ENCODE measurements at regions not wholly inside any gene's neighbourhood (a gene's known extent, or its start where the extent isn't known, plus 50 kb on each side); places are given as distances from the start of the nearest gene placed in this dataset.

GRCh38 chr12:118680356-118680963 is 300.9 kb upstream of the SRRM4 start:
- H3K9me3 ChIP-seq: peaks cover 0 to 6% (median 0%) of the 10 kb centered on the region in 12 donors
- no peaks in the 10 kb centered on the region for H3K4me1 ChIP-seq
- 14 to 24% (median 18%) methylated on average over 7 of the region's 7 CpGs for WGBS, 4 donors
- H3K27me3 ChIP-seq: peaks cover 0 to 10% (median 0%) of the 10 kb centered on the region in 9 donors
- TF ChIP-seq POLR2A (IDR thresholded peaks at IDR 0.05) (no peak), CTCF (IDR thresholded peaks at IDR 0.05) (no peak)
- ATAC-seq: peak; percentile 27 to 91 (median 81)
- no peak overlapping the region for H3K4me3 ChIP-seq
- intact Hi-C loops (cut with DNase I): no loop called here
- H3K27ac ChIP-seq: peak overlapping the region in 1 of 12 donors; percentile 54
- H3K36me3 ChIP-seq: no peaks in the 10 kb centered on the region
- peak in 4 of 5 donors; percentile 37 to 62 (median 55) for DNase-seq

- no peaks in the 10 kb centered on the region for H3K36me3 ChIP-seq
- peak overlapping the region in 1 of 12 donors; percentile 24 for H3K27ac ChIP-seq
- ATAC-seq (no peak), DNase-seq (peak in 1 of 5 donors; percentile 17)
- 39 to 51% (median 44%) methylated on average over 3 of the region's 3 CpGs for WGBS, 4 donors
- H3K9me3 ChIP-seq: no peaks in the 10 kb centered on the region
- TF ChIP-seq POLR2A (IDR thresholded peaks at IDR 0.05) (no peak), CTCF (IDR thresholded peaks at IDR 0.05) (no peak)
- no peaks in the 10 kb centered on the region for H3K4me1 ChIP-seq
- intact Hi-C loops (cut with DNase I): no loop called here
- H3K27me3 ChIP-seq: peaks cover 0 to 10% (median 0%) of the 10 kb centered on the region in 9 donors
- H3K4me3 ChIP-seq: no peak overlapping the region
Observed at GRCh38 chr12:118682656-118683055, 298.7 kb upstream of the SRRM4 start.

GRCh38 chr12:118685983-118686607 is 295.2 kb upstream of the SRRM4 start:
- Histone ChIP-seq H3K27me3 (peaks cover 0 to 3% (median 0%) of the 10 kb centered on the region in 9 donors), H3K27ac (peak overlapping the region in 1 of 12 donors; percentile 69), H3K4me1 (no peaks in the 10 kb centered on the region), H3K4me3 (no peak overlapping the region), H3K36me3 (no peaks in the 10 kb centered on the region), H3K9me3 (no peaks in the 10 kb centered on the region)
- no peak for ATAC-seq
- DNase-seq: no peak
- intact Hi-C loops (cut with DNase I): no loop called here
- TF ChIP-seq POLR2A (IDR thresholded peaks at IDR 0.05): no peak
- no peak for TF ChIP-seq CTCF (IDR thresholded peaks at IDR 0.05)
- WGBS, 4 donors: 74 to 84% (median 77%) methylated on average over 1 of the region's 1 CpG

GRCh38 chr12:118689793-118690192 is 291.5 kb upstream of the SRRM4 start:
- H3K36me3 ChIP-seq: no peaks in the 10 kb centered on the region
- DNase-seq: no peak
- H3K9me3 ChIP-seq: no peaks in the 10 kb centered on the region
- H3K27ac ChIP-seq: no peak overlapping the region
- intact Hi-C loops (cut with DNase I): no loop called here
- no peak for ATAC-seq
- H3K4me1 ChIP-seq: no peaks in the 10 kb centered on the region
- no peak overlapping the region for H3K4me3 ChIP-seq
- no peak for TF ChIP-seq POLR2A (IDR thresholded peaks at IDR 0.05)
- TF ChIP-seq CTCF (IDR thresholded peaks at IDR 0.05): no peak
- H3K27me3 ChIP-seq: no peaks in the 10 kb centered on the region
- WGBS, 4 donors: 18 to 26% (median 24%) methylated on average over 3 of the region's 3 CpGs
